Keratinocyte (primary cell): ENCODE measurements at regions not wholly inside any gene's neighbourhood (a gene's known extent, or its start where the extent isn't known, plus 50 kb on each side); places are given as distances from the start of the nearest gene placed in this dataset.

Source experiments
- DNase-seq: peaks from one replicate; pipeline ENCODE4 v3.0.0-alpha.2; 2011; ENCODE audit warnings: low read depth, missing footprints, low spot score
- FAIRE-seq: peaks from 2 replicates; lab custom pipeline; 2011; peaks lifted over from hg19 to GRCh38; lab: Jason Lieb, UNC
- H2AFZ ChIP-seq: 2 replicates; pipeline ENCODE4 v1.6.0; 2012; ENCODE audit warnings: low read length, control low read depth, inconsistent platforms; ENCODE audit not compliant: control insufficient read depth
- H3K27ac ChIP-seq: 2 replicates; pipeline ENCODE4 v1.5.1; 2011; ENCODE audit warnings: low read length; ENCODE audit not compliant: control insufficient read depth, insufficient read depth
- H3K27me3 ChIP-seq: 3 replicates; pipeline ENCODE4 v1.6.0; 2011; ENCODE audit warnings: low read length; ENCODE audit not compliant: control insufficient read depth, insufficient read depth; ENCODE audit errors: extremely low read depth
- H3K36me3 ChIP-seq, 2 experiments: 2 replicates in 1 of 2; 3 replicates in 1 of 2; pipeline ENCODE4 v1.5.1; 2011; ENCODE audit warnings: low read length in 2 of 2, mild to moderate bottlenecking in 1 of 2; ENCODE audit not compliant: control insufficient read depth in 2 of 2, insufficient read depth in 2 of 2; ENCODE audit errors: extremely low read depth in 1 of 2
- H3K4me1 ChIP-seq: 3 replicates; pipeline ENCODE4 v1.5.1; 2011; ENCODE audit warnings: low read length; ENCODE audit not compliant: control insufficient read depth, insufficient read depth; ENCODE audit errors: extremely low read depth
- H3K4me2 ChIP-seq: 3 replicates; pipeline ENCODE4 v1.6.0; 2011; ENCODE audit warnings: low read depth, low read length; ENCODE audit not compliant: control insufficient read depth, insufficient read depth; ENCODE audit errors: extremely low read depth
- H3K4me3 ChIP-seq, 3 experiments: fragments of 200-600 bp in 1 of 3; sonication (generic) in 1 of 3; 2 replicates in 2 of 3; 3 replicates in 1 of 3; pipeline ENCODE4 v1.5.1; 2011 to 2016; ENCODE audit warnings: low read length in 3 of 3, mild to moderate bottlenecking in 3 of 3, control low read depth in 2 of 3, inconsistent platforms in 1 of 3, low read depth in 1 of 3, mixed read lengths in 1 of 3, mixed run types in 1 of 3, moderate library complexity in 1 of 3; ENCODE audit not compliant: control insufficient read depth in 2 of 3, insufficient read depth in 2 of 3; ENCODE audit errors: extremely low read depth in 1 of 3
- H3K79me2 ChIP-seq: 2 replicates; pipeline ENCODE4 v1.6.0; 2012; ENCODE audit warnings: low read length; ENCODE audit not compliant: control insufficient read depth, insufficient read depth
- H3K9ac ChIP-seq: 3 replicates; pipeline ENCODE4 v1.6.0; 2011; ENCODE audit warnings: low read length; ENCODE audit not compliant: control insufficient read depth, insufficient read depth; ENCODE audit errors: extremely low read depth
- H3K9me1 ChIP-seq: 3 replicates; pipeline ENCODE4 v1.6.0; 2011; ENCODE audit warnings: low read length; ENCODE audit not compliant: control insufficient read depth, insufficient read depth; ENCODE audit errors: extremely low read depth
- H3K9me3 ChIP-seq: 2 replicates; pipeline ENCODE4 v1.5.1; 2012; ENCODE audit warnings: low read depth, low read length; ENCODE audit not compliant: control insufficient read depth
- H4K20me1 ChIP-seq: 3 replicates; pipeline ENCODE4 v1.6.0; 2011; ENCODE audit warnings: low read length; ENCODE audit not compliant: control insufficient read depth, insufficient read depth; ENCODE audit errors: extremely low read depth
- EZH2 ChIP-seq: IDR thresholded peaks from one replicate; pipeline ENCODE4 v1.6.1; 2012; ENCODE audit warnings: inconsistent platforms, mild to moderate bottlenecking, low read length, moderate library complexity
- dilution Hi-C: fragments of 300-500 bp; cut with MboI; formaldehyde crosslinking; loops from one replicate; pipeline ENCODE4 v1.7.0; 2020; ENCODE audit warnings: low sequenced_read_pairs; ENCODE audit not compliant: extremely low pct_ligation_motif_present
- TF ChIP-seq, protein P1 (sequence below), 3 experiments: IDR thresholded peaks in 1 of 3; conservative IDR thresholded peaks in 1 of 3; optimal IDR thresholded peaks in 1 of 3; 2 replicates in 2 of 3; 3 replicates in 1 of 3; pipeline versions ENCODE3 to v1.5.1; 2011; ENCODE audit warnings: low read length in 3 of 3, mild to moderate bottlenecking in 3 of 3, moderate library complexity in 2 of 3, control low read depth in 1 of 3, inconsistent platforms in 1 of 3; ENCODE audit not compliant: insufficient read depth in 2 of 3; ENCODE audit errors: extremely low read depth in 1 of 3

DNA sequence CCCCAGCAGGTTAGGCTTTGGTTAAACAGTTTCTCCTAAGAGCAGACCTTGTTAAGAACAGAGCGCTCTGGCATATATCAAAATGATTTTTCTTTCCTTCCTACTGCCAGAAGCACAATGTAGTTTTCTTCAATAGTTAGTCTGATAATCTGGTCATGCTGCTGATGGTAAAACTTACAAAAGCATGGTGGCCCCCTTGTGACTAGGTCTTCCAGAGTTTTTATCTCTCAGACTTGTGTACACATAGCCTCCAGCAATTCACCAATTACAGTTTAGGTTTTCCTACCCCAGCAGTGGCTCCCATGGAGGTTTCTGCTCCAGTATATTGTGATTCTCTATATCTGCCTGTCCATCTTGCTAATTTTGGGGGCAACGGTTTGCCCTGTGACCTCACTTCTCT is 73.3 kb upstream of the DPH5 start:
- TF ChIP-seq, protein P1, sequence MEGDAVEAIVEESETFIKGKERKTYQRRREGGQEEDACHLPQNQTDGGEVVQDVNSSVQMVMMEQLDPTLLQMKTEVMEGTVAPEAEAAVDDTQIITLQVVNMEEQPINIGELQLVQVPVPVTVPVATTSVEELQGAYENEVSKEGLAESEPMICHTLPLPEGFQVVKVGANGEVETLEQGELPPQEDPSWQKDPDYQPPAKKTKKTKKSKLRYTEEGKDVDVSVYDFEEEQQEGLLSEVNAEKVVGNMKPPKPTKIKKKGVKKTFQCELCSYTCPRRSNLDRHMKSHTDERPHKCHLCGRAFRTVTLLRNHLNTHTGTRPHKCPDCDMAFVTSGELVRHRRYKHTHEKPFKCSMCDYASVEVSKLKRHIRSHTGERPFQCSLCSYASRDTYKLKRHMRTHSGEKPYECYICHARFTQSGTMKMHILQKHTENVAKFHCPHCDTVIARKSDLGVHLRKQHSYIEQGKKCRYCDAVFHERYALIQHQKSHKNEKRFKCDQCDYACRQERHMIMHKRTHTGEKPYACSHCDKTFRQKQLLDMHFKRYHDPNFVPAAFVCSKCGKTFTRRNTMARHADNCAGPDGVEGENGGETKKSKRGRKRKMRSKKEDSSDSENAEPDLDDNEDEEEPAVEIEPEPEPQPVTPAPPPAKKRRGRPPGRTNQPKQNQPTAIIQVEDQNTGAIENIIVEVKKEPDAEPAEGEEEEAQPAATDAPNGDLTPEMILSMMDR (optimal IDR thresholded peaks at IDR 0.05 in 1 of 3, IDR thresholded peaks at IDR 0.05 in 1 of 3, conservative IDR thresholded peaks at IDR 0.05 in 1 of 3; ENCODE audit: extremely low read depth in 1 of 3, insufficient read depth in 2 of 3, low read length in 3 of 3): no peak
- no peak for TF ChIP-seq EZH2
- no peak overlapping the region for H3K4me3 ChIP-seq
- no peak overlapping the region for H3K9ac ChIP-seq
- no peak overlapping the region for H3K4me2 ChIP-seq
- no peaks in the 10 kb centered on the region for H4K20me1 ChIP-seq
- H3K4me1 ChIP-seq: no peaks in the 10 kb centered on the region
- no peaks in the 10 kb centered on the region for H3K9me1 ChIP-seq
- no peaks in the 10 kb centered on the region for H3K9me3 ChIP-seq
- H3K36me3 ChIP-seq: no peaks in the 10 kb centered on the region
- no peak overlapping the region for H3K27ac ChIP-seq
- no peaks in the 10 kb centered on the region for H3K79me2 ChIP-seq
- FAIRE-seq: no peak
- dilution Hi-C loops: no loop called here
- H3K27me3 ChIP-seq: no peaks in the 10 kb centered on the region
- no peak for DNase-seq
- H2AFZ ChIP-seq: no peak overlapping the region

DNA sequence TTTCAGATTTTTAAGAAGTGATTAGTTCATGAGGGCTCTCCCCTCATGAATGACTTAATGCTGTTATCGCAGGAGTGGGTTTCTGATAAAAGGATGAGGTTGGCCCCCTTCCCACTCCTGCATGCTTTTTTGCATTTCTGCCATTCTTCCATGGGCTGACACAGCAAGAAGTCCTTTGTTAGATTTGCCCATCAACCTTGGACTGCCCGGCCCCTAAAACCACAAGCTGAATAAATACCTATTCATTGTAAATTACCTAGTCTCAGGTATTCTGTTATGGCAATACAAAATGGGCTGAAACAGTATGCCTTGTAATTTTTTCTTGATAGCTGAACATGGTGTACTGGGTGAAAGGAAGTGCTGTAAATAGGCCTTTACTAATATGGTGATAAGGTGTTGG is 72.7 kb upstream of the DPH5 start:
- TF ChIP-seq, protein P1 (optimal IDR thresholded peaks at IDR 0.05 in 1 of 3, IDR thresholded peaks at IDR 0.05 in 1 of 3, conservative IDR thresholded peaks at IDR 0.05 in 1 of 3; ENCODE audit: extremely low read depth in 1 of 3, insufficient read depth in 2 of 3, low read length in 3 of 3): no peak
- TF ChIP-seq EZH2: no peak
- FAIRE-seq (no peak), DNase-seq (no peak)
- no peak overlapping the region for H3K4me2 ChIP-seq
- H3K79me2 ChIP-seq: no peaks in the 10 kb centered on the region
- no peaks in the 10 kb centered on the region for H3K9me3 ChIP-seq
- H3K27me3 ChIP-seq: no peaks in the 10 kb centered on the region
- no peak overlapping the region for H3K4me3 ChIP-seq
- H2AFZ ChIP-seq: no peak overlapping the region
- no peaks in the 10 kb centered on the region for H3K36me3 ChIP-seq
- no peak overlapping the region for H3K9ac ChIP-seq
- no peaks in the 10 kb centered on the region for H3K4me1 ChIP-seq
- H3K9me1 ChIP-seq: no peaks in the 10 kb centered on the region
- dilution Hi-C loops: no loop called here
- H3K27ac ChIP-seq: no peak overlapping the region
- H4K20me1 ChIP-seq: no peaks in the 10 kb centered on the region
